ENCODE measurements at regions not wholly inside any gene's neighbourhood (a gene's known extent, or its start where the extent isn't known, plus 50 kb on each side); places are given as distances from the start of the nearest gene placed in this dataset.

DNA sequence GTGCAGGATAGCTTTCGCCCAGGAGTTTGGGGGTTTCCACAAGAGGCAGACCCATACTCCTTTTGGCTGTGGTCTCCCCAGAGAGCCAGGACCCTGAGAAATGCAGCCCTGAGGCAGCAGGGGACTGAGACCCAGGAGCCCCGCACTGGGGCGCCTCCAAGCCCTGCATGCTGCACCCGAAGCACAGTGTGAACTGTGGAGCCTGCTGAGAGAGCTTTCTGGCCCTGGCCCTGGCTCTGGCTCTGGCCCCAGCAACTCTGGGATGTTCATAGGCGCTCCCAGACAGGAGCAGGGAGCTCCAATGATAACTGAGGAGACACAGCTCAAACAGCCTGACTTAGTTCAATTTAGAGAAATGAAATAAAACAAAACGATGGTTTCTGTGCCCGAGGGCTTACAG is 96.4 kb upstream of the TEX51 start:
- TF ChIP-seq, protein P1, sequence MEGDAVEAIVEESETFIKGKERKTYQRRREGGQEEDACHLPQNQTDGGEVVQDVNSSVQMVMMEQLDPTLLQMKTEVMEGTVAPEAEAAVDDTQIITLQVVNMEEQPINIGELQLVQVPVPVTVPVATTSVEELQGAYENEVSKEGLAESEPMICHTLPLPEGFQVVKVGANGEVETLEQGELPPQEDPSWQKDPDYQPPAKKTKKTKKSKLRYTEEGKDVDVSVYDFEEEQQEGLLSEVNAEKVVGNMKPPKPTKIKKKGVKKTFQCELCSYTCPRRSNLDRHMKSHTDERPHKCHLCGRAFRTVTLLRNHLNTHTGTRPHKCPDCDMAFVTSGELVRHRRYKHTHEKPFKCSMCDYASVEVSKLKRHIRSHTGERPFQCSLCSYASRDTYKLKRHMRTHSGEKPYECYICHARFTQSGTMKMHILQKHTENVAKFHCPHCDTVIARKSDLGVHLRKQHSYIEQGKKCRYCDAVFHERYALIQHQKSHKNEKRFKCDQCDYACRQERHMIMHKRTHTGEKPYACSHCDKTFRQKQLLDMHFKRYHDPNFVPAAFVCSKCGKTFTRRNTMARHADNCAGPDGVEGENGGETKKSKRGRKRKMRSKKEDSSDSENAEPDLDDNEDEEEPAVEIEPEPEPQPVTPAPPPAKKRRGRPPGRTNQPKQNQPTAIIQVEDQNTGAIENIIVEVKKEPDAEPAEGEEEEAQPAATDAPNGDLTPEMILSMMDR (IDR thresholded peaks at IDR 0.05): no peak
- TF ChIP-seq POLR2A (IDR thresholded peaks at IDR 0.05) (no peak), EP300 (IDR thresholded peaks at IDR 0.05) (no peak)
